ENCODE measurements at regions not wholly inside any gene's neighbourhood (a gene's known extent, or its start where the extent isn't known, plus 50 kb on each side); places are given as distances from the start of the nearest gene placed in this dataset.

- Histone ChIP-seq H3K9me2 (ENCODE audit: low read depth, low read length) (no peaks in the 10 kb centered on the region), H2AFZ (ENCODE audit: low read length) (no peak overlapping the region), H3K4me2 (ENCODE audit: low read length) (no peak overlapping the region), H3K9me3 (ENCODE audit: low read length) (no peaks in the 10 kb centered on the region), H4K20me1 (ENCODE audit: insufficient read depth, low read length) (no peaks in the 10 kb centered on the region), H3K4me1 (ENCODE audit: insufficient read depth, low read length, severe bottlenecking) (no peaks in the 10 kb centered on the region), H3K36me3 (ENCODE audit: insufficient read depth, low read length) (no peaks in the 10 kb centered on the region), H3K79me2 (ENCODE audit: insufficient read depth, low read length) (no peaks in the 10 kb centered on the region), H3F3A (ENCODE audit: insufficient read depth, low read length) (no peaks in the 10 kb centered on the region), H3K27me3 (ENCODE audit: insufficient read depth, low read length) (no peaks in the 10 kb centered on the region), H3K27ac (ENCODE audit: low read depth, low read length, poor library complexity, severe bottlenecking) (no peak overlapping the region), H3K9ac (ENCODE audit: low read length) (no peak overlapping the region), H3K4me3 (ENCODE audit: low read depth, low read length, poor library complexity, severe bottlenecking) (no peak overlapping the region)
- TF ChIP-seq CTCF (IDR thresholded peaks at IDR 0.05; ENCODE audit: low read length), result no peak
- TF ChIP-seq EZH2 (IDR thresholded peaks at IDR 0.05; ENCODE audit: borderline replicate concordance, low read length), result no peak
These were observed 485.9 kb downstream of the NSUN3 start for GRCh38 chr3:94548581-94549316.

GRCh38 chr3:94561094-94561493 lies 498.2 kb downstream of the NSUN3 start:
- Histone ChIP-seq H3K4me2 (ENCODE audit: low read length) (no peak overlapping the region), H4K20me1 (ENCODE audit: insufficient read depth, low read length) (no peaks in the 10 kb centered on the region), H2AFZ (ENCODE audit: low read length) (no peak overlapping the region), H3K36me3 (ENCODE audit: insufficient read depth, low read length) (no peaks in the 10 kb centered on the region), H3K4me3 (ENCODE audit: low read depth, low read length, poor library complexity, severe bottlenecking) (no peak overlapping the region), H3K27me3 (ENCODE audit: insufficient read depth, low read length) (no peaks in the 10 kb centered on the region), H3K9me2 (ENCODE audit: low read depth, low read length) (no peaks in the 10 kb centered on the region), H3K27ac (ENCODE audit: low read depth, low read length, poor library complexity, severe bottlenecking) (no peak overlapping the region), H3K79me2 (ENCODE audit: insufficient read depth, low read length) (no peaks in the 10 kb centered on the region), H3K9ac (ENCODE audit: low read length) (no peak overlapping the region), H3K4me1 (ENCODE audit: insufficient read depth, low read length, severe bottlenecking) (no peaks in the 10 kb centered on the region), H3F3A (ENCODE audit: insufficient read depth, low read length) (no peaks in the 10 kb centered on the region), H3K9me3 (ENCODE audit: low read length) (no peaks in the 10 kb centered on the region)
- TF ChIP-seq EZH2 (IDR thresholded peaks at IDR 0.05; ENCODE audit: borderline replicate concordance, low read length), result no peak
- TF ChIP-seq CTCF (IDR thresholded peaks at IDR 0.05; ENCODE audit: low read length), result no peak

GRCh38 chr3:94564247-94564646 lies 501.4 kb downstream of the NSUN3 start:
- H2AFZ ChIP-seq (ENCODE audit: low read length), result no peak overlapping the region
- H3K36me3 ChIP-seq (ENCODE audit: insufficient read depth, low read length), result no peaks in the 10 kb centered on the region
- H3K9me3 ChIP-seq (ENCODE audit: low read length), result no peaks in the 10 kb centered on the region
- no peaks in the 10 kb centered on the region for H3K4me1 ChIP-seq (ENCODE audit: insufficient read depth, low read length, severe bottlenecking)
- H3K4me2 ChIP-seq (ENCODE audit: low read length), result no peak overlapping the region
- H3K9ac ChIP-seq (ENCODE audit: low read length), result no peak overlapping the region
- no peaks in the 10 kb centered on the region for H3K27me3 ChIP-seq (ENCODE audit: insufficient read depth, low read length)
- H3F3A ChIP-seq (ENCODE audit: insufficient read depth, low read length), result no peaks in the 10 kb centered on the region
- no peaks in the 10 kb centered on the region for H3K79me2 ChIP-seq (ENCODE audit: insufficient read depth, low read length)
- TF ChIP-seq EZH2 (IDR thresholded peaks at IDR 0.05; ENCODE audit: borderline replicate concordance, low read length) (no peak), CTCF (IDR thresholded peaks at IDR 0.05; ENCODE audit: low read length) (no peak)
- H3K9me2 ChIP-seq (ENCODE audit: low read depth, low read length), result no peaks in the 10 kb centered on the region
- no peaks in the 10 kb centered on the region for H4K20me1 ChIP-seq (ENCODE audit: insufficient read depth, low read length)
- no peak overlapping the region for H3K4me3 ChIP-seq (ENCODE audit: low read depth, low read length, poor library complexity, severe bottlenecking)
- no peak overlapping the region for H3K27ac ChIP-seq (ENCODE audit: low read depth, low read length, poor library complexity, severe bottlenecking)
